ENCODE measurements at regions not wholly inside any gene's neighbourhood (a gene's known extent, or its start where the extent isn't known, plus 50 kb on each side); places are given as distances from the start of the nearest gene placed in this dataset.

- TF ChIP-seq CTCF (IDR thresholded peaks at IDR 0.05) (no peak), POLR2A (IDR thresholded peaks at IDR 0.05) (no peak)
Measured at GRCh38 chr9:95679874-95680273, 163.1 kb upstream of the PTCH1 start.
